Cortex of kidney (tissue), 1 donor: ENCODE measurements at regions not wholly inside any gene's neighbourhood (a gene's known extent, or its start where the extent isn't known, plus 50 kb on each side); places are given as distances from the start of the nearest gene placed in this dataset.

Source experiments
- DNase-seq: peaks from one replicate; lab custom pipeline; 2025; lab: John Stamatoyannopoulos, UW

GRCh38 chr13:103788061-103788652, 721.9 kb upstream of the SLC10A2 start:
- DNase-seq, result no peak

- no peak for DNase-seq
Observed at GRCh38 chr13:103772576-103772975, 706.4 kb upstream of the SLC10A2 start.

- no peak for DNase-seq
Observed at GRCh38 chr13:103762523-103762922, 696.3 kb upstream of the SLC10A2 start.

GRCh38 chr13:103759361-103759760, 693.1 kb upstream of the SLC10A2 start:
- DNase-seq, result no peak

- no peak for DNase-seq
Observed at GRCh38 chr13:103758222-103758621, 692.0 kb upstream of the SLC10A2 start.

GRCh38 chr13:103757361-103757760, 691.1 kb upstream of the SLC10A2 start:
- no peak for DNase-seq

- no peak for DNase-seq
Observed at GRCh38 chr13:103754783-103755182, 688.6 kb upstream of the SLC10A2 start.

- DNase-seq, result no peak
Observed at GRCh38 chr13:103734837-103735236, 668.6 kb upstream of the SLC10A2 start.

GRCh38 chr13:103731959-103732358, 665.7 kb upstream of the SLC10A2 start:
- DNase-seq, result no peak

GRCh38 chr13:103730407-103730806, 664.2 kb upstream of the SLC10A2 start:
- no peak for DNase-seq

GRCh38 chr13:103726808-103727207, 660.6 kb upstream of the SLC10A2 start:
- DNase-seq, result no peak

- no peak for DNase-seq
Observed at GRCh38 chr13:103716718-103717117, 650.5 kb upstream of the SLC10A2 start.

- no peak for DNase-seq
Observed at GRCh38 chr13:103715335-103715734, 649.1 kb upstream of the SLC10A2 start.

- no peak for DNase-seq
Observed at GRCh38 chr13:103703246-103703645, 637.0 kb upstream of the SLC10A2 start.

- no peak for DNase-seq
Observed at GRCh38 chr13:103698000-103698399, 631.8 kb upstream of the SLC10A2 start.

- no peak for DNase-seq
Observed at GRCh38 chr13:103695320-103695719, 629.1 kb upstream of the SLC10A2 start.

GRCh38 chr13:103694471-103694870, 628.3 kb upstream of the SLC10A2 start:
- DNase-seq, result no peak

GRCh38 chr13:103694033-103694432, 627.8 kb upstream of the SLC10A2 start:
- no peak for DNase-seq

GRCh38 chr13:103692442-103692841, 626.2 kb upstream of the SLC10A2 start:
- no peak for DNase-seq

GRCh38 chr13:103676329-103676728, 610.1 kb upstream of the SLC10A2 start:
- DNase-seq, result no peak

- no peak for DNase-seq
Observed at GRCh38 chr13:103671547-103671946, 605.3 kb upstream of the SLC10A2 start.

- DNase-seq, result no peak
Observed at GRCh38 chr13:103663996-103664395, 597.8 kb upstream of the SLC10A2 start.

- DNase-seq, result no peak
Observed at GRCh38 chr13:103656311-103656710, 590.1 kb upstream of the SLC10A2 start.

- no peak for DNase-seq
Observed at GRCh38 chr13:103640606-103641005, 574.4 kb upstream of the SLC10A2 start.

GRCh38 chr13:103639326-103639725, 573.1 kb upstream of the SLC10A2 start:
- DNase-seq, result no peak
